ENCODE measurements at regions not wholly inside any gene's neighbourhood (a gene's known extent, or its start where the extent isn't known, plus 50 kb on each side); places are given as distances from the start of the nearest gene placed in this dataset.

DNA sequence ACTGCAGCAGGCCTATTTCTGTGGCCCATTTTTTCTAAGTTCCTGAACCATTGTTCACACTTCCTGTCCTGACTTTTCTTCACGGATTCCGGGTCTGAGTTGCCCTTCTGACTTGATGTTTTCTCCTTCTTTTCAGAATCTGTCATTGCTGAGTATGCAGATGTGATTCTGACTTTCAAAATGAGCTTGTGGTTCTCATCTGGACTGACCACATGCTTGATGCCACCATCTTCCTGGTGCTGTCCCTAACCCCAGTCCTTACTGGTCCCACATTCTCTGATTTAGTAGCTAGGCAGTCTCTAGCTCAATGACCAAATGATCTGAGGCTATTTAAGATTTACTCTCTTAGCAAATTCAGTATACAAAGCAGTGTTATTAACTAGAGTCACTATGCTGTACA lies 822.3 kb upstream of the TENM3 start:
- intact Hi-C loops (cut with DNase I): no loop called here
- DNase-seq (ENCODE audit: extremely low spot score in 2 of 2): no peak
- Histone ChIP-seq H3K36me3 (no peaks in the 10 kb centered on the region), H3K4me3 (no peak overlapping the region), H3K27me3 (no peaks in the 10 kb centered on the region), H3K27ac (no peak overlapping the region), H3K4me1 (no peaks in the 10 kb centered on the region), H3K9me3 (no peaks in the 10 kb centered on the region)
- no peak for TF ChIP-seq POLR2A (IDR thresholded peaks at IDR 0.05)
- no peak for TF ChIP-seq POLR2AphosphoS5 (IDR thresholded peaks at IDR 0.05; ENCODE audit: insufficient read depth in 1 of 2, low read depth in 1 of 2)
- TF ChIP-seq, protein P1, sequence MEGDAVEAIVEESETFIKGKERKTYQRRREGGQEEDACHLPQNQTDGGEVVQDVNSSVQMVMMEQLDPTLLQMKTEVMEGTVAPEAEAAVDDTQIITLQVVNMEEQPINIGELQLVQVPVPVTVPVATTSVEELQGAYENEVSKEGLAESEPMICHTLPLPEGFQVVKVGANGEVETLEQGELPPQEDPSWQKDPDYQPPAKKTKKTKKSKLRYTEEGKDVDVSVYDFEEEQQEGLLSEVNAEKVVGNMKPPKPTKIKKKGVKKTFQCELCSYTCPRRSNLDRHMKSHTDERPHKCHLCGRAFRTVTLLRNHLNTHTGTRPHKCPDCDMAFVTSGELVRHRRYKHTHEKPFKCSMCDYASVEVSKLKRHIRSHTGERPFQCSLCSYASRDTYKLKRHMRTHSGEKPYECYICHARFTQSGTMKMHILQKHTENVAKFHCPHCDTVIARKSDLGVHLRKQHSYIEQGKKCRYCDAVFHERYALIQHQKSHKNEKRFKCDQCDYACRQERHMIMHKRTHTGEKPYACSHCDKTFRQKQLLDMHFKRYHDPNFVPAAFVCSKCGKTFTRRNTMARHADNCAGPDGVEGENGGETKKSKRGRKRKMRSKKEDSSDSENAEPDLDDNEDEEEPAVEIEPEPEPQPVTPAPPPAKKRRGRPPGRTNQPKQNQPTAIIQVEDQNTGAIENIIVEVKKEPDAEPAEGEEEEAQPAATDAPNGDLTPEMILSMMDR (IDR thresholded peaks at IDR 0.05): no peak

DNA sequence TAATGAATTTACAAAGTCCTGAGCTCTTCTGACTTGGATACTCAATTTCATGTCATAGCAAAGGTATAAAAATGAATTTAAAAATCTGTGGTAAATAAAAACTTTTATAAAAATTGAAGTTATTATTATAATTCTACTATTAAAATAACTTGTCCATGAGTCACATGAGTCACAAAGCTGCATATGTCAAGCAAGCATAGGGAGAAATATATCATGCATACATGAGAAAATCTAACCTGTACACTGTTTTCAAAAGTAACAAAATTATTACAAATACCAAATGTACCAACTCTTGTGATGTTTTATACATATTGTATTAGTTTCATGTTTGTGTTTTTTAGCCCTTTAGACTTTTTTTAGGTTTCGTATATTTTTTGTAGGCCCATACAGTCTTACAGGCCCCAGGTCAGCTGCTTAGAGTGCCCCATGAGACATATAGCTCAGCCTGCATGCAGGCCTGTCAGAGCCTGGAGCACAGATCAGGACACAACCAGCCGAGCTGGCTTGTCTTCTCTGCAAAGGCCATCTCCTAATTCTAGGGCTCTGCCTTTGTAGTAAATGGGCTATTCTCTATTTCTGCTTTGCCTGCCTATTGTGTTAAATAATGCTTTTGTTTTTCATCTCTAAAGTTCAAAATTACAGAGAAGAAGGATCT lies 818.7 kb upstream of the TENM3 start:
- TF ChIP-seq POLR2A (IDR thresholded peaks at IDR 0.05): no peak
- TF ChIP-seq POLR2AphosphoS5 (IDR thresholded peaks at IDR 0.05; ENCODE audit: insufficient read depth in 1 of 2, low read depth in 1 of 2): no peak
- TF ChIP-seq, protein P1 (IDR thresholded peaks at IDR 0.05): no peak
- no peak for DNase-seq (ENCODE audit: extremely low spot score in 2 of 2)
- intact Hi-C loops (cut with DNase I): no loop called here
- Histone ChIP-seq H3K27ac (no peak overlapping the region), H3K27me3 (no peaks in the 10 kb centered on the region), H3K9me3 (no peaks in the 10 kb centered on the region), H3K4me1 (no peaks in the 10 kb centered on the region), H3K36me3 (no peaks in the 10 kb centered on the region), H3K4me3 (no peak overlapping the region)

DNA sequence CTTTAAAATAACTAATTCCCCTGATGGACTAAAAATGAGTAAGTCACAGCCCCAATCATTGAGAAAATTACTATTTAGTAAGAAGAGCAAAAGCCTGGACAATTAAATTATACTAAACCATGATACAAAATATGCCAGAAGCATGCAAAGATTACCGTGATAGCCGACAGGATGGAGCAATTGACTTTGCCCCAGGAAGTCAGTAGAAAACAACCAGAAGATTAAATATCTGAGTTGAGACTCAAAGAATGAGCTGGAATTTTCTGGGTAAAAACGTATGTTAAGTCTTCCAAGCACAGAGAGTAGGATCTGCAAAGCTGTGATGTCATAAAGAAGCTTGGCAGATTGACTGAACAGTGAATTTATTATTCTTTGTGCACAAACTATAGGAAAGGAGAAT lies 816.1 kb upstream of the TENM3 start:
- TF ChIP-seq POLR2A (IDR thresholded peaks at IDR 0.05) (no peak), POLR2AphosphoS5 (IDR thresholded peaks at IDR 0.05; ENCODE audit: insufficient read depth in 1 of 2, low read depth in 1 of 2) (no peak)
- TF ChIP-seq, protein P1 (IDR thresholded peaks at IDR 0.05): no peak
- H3K4me3 ChIP-seq: no peak overlapping the region
- H3K4me1 ChIP-seq: no peaks in the 10 kb centered on the region
- intact Hi-C loops (cut with DNase I): no loop called here
- H3K36me3 ChIP-seq: no peaks in the 10 kb centered on the region
- H3K27me3 ChIP-seq: no peaks in the 10 kb centered on the region
- H3K9me3 ChIP-seq: no peaks in the 10 kb centered on the region
- no peak for DNase-seq (ENCODE audit: extremely low spot score in 2 of 2)
- no peak overlapping the region for H3K27ac ChIP-seq

DNA sequence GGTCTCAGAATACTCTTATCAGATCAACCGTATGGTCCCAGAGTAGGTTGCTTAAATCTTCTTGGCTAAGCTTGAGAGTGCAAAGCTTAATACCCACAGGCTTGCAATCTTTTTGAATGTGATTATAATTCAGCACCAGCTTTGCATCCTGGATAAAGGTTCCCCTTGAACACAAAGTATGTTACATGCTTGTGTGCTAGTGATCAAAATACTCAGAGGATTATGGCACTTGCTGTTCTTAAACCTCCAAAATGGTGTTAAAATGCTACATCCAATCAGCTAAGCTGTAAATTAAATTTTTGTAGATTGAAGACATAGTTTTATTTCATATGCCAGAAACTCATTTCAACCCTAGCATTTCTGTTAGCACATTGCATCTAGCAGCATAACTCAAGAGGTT lies 812.2 kb upstream of the TENM3 start:
- Histone ChIP-seq H3K36me3 (no peaks in the 10 kb centered on the region), H3K4me3 (no peak overlapping the region), H3K4me1 (no peaks in the 10 kb centered on the region), H3K27ac (no peak overlapping the region), H3K27me3 (no peaks in the 10 kb centered on the region), H3K9me3 (no peaks in the 10 kb centered on the region)
- intact Hi-C loops (cut with DNase I): no loop called here
- TF ChIP-seq, protein P1 (IDR thresholded peaks at IDR 0.05): no peak
- TF ChIP-seq POLR2AphosphoS5 (IDR thresholded peaks at IDR 0.05; ENCODE audit: insufficient read depth in 1 of 2, low read depth in 1 of 2) (no peak), POLR2A (IDR thresholded peaks at IDR 0.05) (no peak)
- DNase-seq (ENCODE audit: extremely low spot score in 2 of 2): no peak

DNA sequence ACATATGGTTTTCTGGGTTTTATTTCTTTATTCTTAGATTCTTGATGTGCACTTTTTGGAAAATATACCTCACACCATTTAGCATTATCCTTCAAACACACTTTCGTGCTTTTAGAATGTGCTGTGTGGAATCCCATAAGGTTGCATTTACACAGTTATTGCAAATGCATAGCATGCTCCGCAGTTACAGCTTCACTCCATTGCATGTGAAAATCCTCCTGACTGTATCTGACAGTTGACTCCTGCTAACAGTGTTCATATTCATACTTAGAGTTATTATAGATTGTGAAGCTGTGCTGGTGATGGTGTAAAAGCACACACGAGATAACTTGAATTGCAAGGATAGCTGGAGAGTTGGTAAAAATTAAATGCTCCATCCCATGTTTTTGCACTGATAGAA lies 811.5 kb upstream of the TENM3 start:
- Histone ChIP-seq H3K36me3 (no peaks in the 10 kb centered on the region), H3K9me3 (no peaks in the 10 kb centered on the region), H3K4me1 (no peaks in the 10 kb centered on the region), H3K4me3 (no peak overlapping the region), H3K27ac (no peak overlapping the region), H3K27me3 (no peaks in the 10 kb centered on the region)
- DNase-seq (ENCODE audit: extremely low spot score in 2 of 2): no peak
- intact Hi-C loops (cut with DNase I): no loop called here
- TF ChIP-seq POLR2AphosphoS5 (IDR thresholded peaks at IDR 0.05; ENCODE audit: insufficient read depth in 1 of 2, low read depth in 1 of 2): no peak
- TF ChIP-seq POLR2A (IDR thresholded peaks at IDR 0.05): no peak
- TF ChIP-seq, protein P1 (IDR thresholded peaks at IDR 0.05): no peak

All from vagina (tissue), 2 donors.